Endothelial cell of umbilical vein (primary cell): ENCODE measurements at regions not wholly inside any gene's neighbourhood (a gene's known extent, or its start where the extent isn't known, plus 50 kb on each side); places are given as distances from the start of the nearest gene placed in this dataset.
"Not testable (repeated sequence)": the region's sequence is repeated elsewhere in the genome, so short reads cannot be mapped to it uniquely, and the experiment has no call there.

Experiments
- BruUV-seq: library from RNA; stranded (reverse); fragments of 400-500 nt; replicated peaks from 2 replicates; lab custom pipeline; 2021; lab: Mats Ljungman, UMichigan
- CTCF ChIA-PET: fragments of 300-600, 350-600 bp; sonication (Branson Sonifier 250); formaldehyde crosslinking; loops from one replicate; lab custom pipeline; 2021; ENCODE audit warnings: antibody characterized with exemption, inconsistent platforms; lab: Charles Lee
- POLR2A ChIA-PET: fragments of 300-600, 350-600 bp; sonication (Branson Sonifier 250); formaldehyde crosslinking; loops from one replicate; lab custom pipeline; 2021; ENCODE audit warnings: antibody characterized with exemption, inconsistent platforms; lab: Charles Lee
- DNase-seq: peaks from one replicate; pipeline ENCODE4 v3.0.0-alpha.2; 2011; ENCODE audit warnings: low read depth, low spot score
- FAIRE-seq: peaks from 2 replicates; lab custom pipeline; 2011; peaks lifted over from hg19 to GRCh38; lab: Jason Lieb, UNC
- H2AFZ ChIP-seq: 2 replicates; pipeline ENCODE4 v1.6.0; 2012; ENCODE audit warnings: low read depth, low read length, control low read depth, inconsistent platforms
- H3K27ac ChIP-seq: 2 replicates; pipeline ENCODE4 v1.5.1; 2011; ENCODE audit warnings: low read depth, mild to moderate bottlenecking, control low read depth, low read length, moderate library complexity; ENCODE audit not compliant: insufficient read depth
- H3K27me3 ChIP-seq, 2 experiments: 2 replicates each; pipeline versions ENCODE4 v1.6.0 to v1.6.1; 2011; ENCODE audit warnings: low read length in 2 of 2, mixed read lengths in 1 of 2; ENCODE audit not compliant: control insufficient read depth in 2 of 2, insufficient read depth in 2 of 2
- H3K36me3 ChIP-seq, 2 experiments: 2 replicates in 1 of 2; 3 replicates in 1 of 2; pipeline ENCODE4 v1.5.1; 2011; ENCODE audit warnings: low read length in 2 of 2, mild to moderate bottlenecking in 1 of 2, moderate library complexity in 1 of 2; ENCODE audit not compliant: control insufficient read depth in 2 of 2, insufficient read depth in 2 of 2; ENCODE audit errors: extremely low read depth in 1 of 2
- H3K4me1 ChIP-seq: 3 replicates; pipeline ENCODE4 v1.5.1; 2011; ENCODE audit warnings: mild to moderate bottlenecking, low read length; ENCODE audit not compliant: control insufficient read depth, insufficient read depth; ENCODE audit errors: extremely low read depth
- H3K4me2 ChIP-seq: 2 replicates; pipeline ENCODE4 v1.6.1; 2011; ENCODE audit warnings: low read length, control low read depth, mixed read lengths; ENCODE audit not compliant: insufficient read depth
- H3K4me3 ChIP-seq, 3 experiments: fragments of 200-600 bp in 1 of 3; sonication (generic), shearing (Covaris generic) in 1 of 3; replicated peaks in 1 of 3; 2 replicates each; pipeline ENCODE4 v1.5.1; 2011 to 2016; ENCODE audit warnings: control low read depth in 3 of 3, low read length in 3 of 3, mild to moderate bottlenecking in 2 of 3, inconsistent platforms in 1 of 3, low read depth in 1 of 3, moderate library complexity in 1 of 3; ENCODE audit not compliant: insufficient read depth in 1 of 3
- H3K79me2 ChIP-seq: 2 replicates; pipeline ENCODE4 v1.6.0; 2012; ENCODE audit warnings: low read length, inconsistent platforms; ENCODE audit not compliant: control insufficient read depth, insufficient read depth
- H3K9ac ChIP-seq: replicated peaks from 2 replicates; pipeline ENCODE3; 2011; ENCODE audit warnings: low read length, control low read depth; ENCODE audit not compliant: insufficient read depth; ENCODE audit errors: extremely low read depth
- H3K9me1 ChIP-seq: replicated peaks from 3 replicates; pipeline ENCODE4 v1.6.0; 2011; ENCODE audit warnings: mild to moderate bottlenecking, low read length; ENCODE audit not compliant: control insufficient read depth, insufficient read depth; ENCODE audit errors: extremely low read depth
- H3K9me3 ChIP-seq: replicated peaks from 2 replicates; pipeline ENCODE4 v1.5.1; 2012; ENCODE audit warnings: low read length, inconsistent platforms; ENCODE audit not compliant: control insufficient read depth, insufficient read depth
- H4K20me1 ChIP-seq: replicated peaks from 2 replicates; pipeline ENCODE3; 2011; ENCODE audit warnings: mild to moderate bottlenecking, low read length; ENCODE audit not compliant: control insufficient read depth, insufficient read depth; ENCODE audit errors: extremely low read depth
- dilution Hi-C: fragments of 300-500 bp; cut with MboI; formaldehyde crosslinking; loops from one replicate; pipeline ENCODE4 v1.15.0; 2019; ENCODE audit warnings: low sequenced_read_pairs; ENCODE audit not compliant: extremely low pct_ligation_motif_present
- intact Hi-C: fragments of 100-400 bp; cut with micrococcal nuclease; formaldehyde crosslinking; loops from one replicate; pipeline ENCODE4 v1.10.0; 2022

GRCh38 chr5:177900066-177900465 is 96.0 kb downstream of the PROP1 start:
- H3K4me2 ChIP-seq, H3K27ac ChIP-seq, H3K27me3 ChIP-seq, H2AFZ ChIP-seq, H3K9me3 ChIP-seq, H3K4me1 ChIP-seq, H3K4me3 ChIP-seq, H3K9ac ChIP-seq, FAIRE-seq, BruUV-seq, H3K79me2 ChIP-seq, H3K9me1 ChIP-seq, intact Hi-C loops, dilution Hi-C loops, H4K20me1 ChIP-seq, H3K36me3 ChIP-seq, CTCF ChIA-PET, DNase-seq, POLR2A ChIA-PET: not testable (repeated sequence)

- dilution Hi-C loops, DNase-seq, H3K9me3 ChIP-seq, H3K4me1 ChIP-seq, H3K9me1 ChIP-seq, H3K79me2 ChIP-seq, H4K20me1 ChIP-seq, H3K27me3 ChIP-seq, H3K4me3 ChIP-seq, H3K36me3 ChIP-seq, H3K27ac ChIP-seq, H3K9ac ChIP-seq, H2AFZ ChIP-seq, H3K4me2 ChIP-seq, intact Hi-C loops, BruUV-seq, POLR2A ChIA-PET, CTCF ChIA-PET, FAIRE-seq: not testable (repeated sequence)
These were observed 101.2 kb downstream of the PROP1 start for GRCh38 chr5:177894681-177895453.

- H3K27ac ChIP-seq, POLR2A ChIA-PET, H3K36me3 ChIP-seq, DNase-seq, H3K4me3 ChIP-seq, BruUV-seq, H3K4me2 ChIP-seq, H2AFZ ChIP-seq, H3K9me1 ChIP-seq, H3K9ac ChIP-seq, H3K4me1 ChIP-seq, dilution Hi-C loops, FAIRE-seq, CTCF ChIA-PET, H3K9me3 ChIP-seq, H3K79me2 ChIP-seq, H4K20me1 ChIP-seq, intact Hi-C loops, H3K27me3 ChIP-seq: not testable (repeated sequence)
These were observed 103.7 kb downstream of the PROP1 start for GRCh38 chr5:177892357-177892665.
